Stimulated activated CD4-positive, alpha-beta T cell treated with anti-CD3 and anti-CD28 coated beads, Interleukin-2, amount 100 ng/mL, for 48 hours (primary cell): ENCODE measurements at regions not wholly inside any gene's neighbourhood (a gene's known extent, or its start where the extent isn't known, plus 50 kb on each side); places are given as distances from the start of the nearest gene placed in this dataset.
"Not testable (repeated sequence)": the region's sequence is repeated elsewhere in the genome, so short reads cannot be mapped to it uniquely, and the experiment has no call there.

Experiments used
- DNase-seq, 2 donors: peaks; one replicate each; pipeline ENCODE4 v3.0.0-alpha.2; 2020

DNA sequence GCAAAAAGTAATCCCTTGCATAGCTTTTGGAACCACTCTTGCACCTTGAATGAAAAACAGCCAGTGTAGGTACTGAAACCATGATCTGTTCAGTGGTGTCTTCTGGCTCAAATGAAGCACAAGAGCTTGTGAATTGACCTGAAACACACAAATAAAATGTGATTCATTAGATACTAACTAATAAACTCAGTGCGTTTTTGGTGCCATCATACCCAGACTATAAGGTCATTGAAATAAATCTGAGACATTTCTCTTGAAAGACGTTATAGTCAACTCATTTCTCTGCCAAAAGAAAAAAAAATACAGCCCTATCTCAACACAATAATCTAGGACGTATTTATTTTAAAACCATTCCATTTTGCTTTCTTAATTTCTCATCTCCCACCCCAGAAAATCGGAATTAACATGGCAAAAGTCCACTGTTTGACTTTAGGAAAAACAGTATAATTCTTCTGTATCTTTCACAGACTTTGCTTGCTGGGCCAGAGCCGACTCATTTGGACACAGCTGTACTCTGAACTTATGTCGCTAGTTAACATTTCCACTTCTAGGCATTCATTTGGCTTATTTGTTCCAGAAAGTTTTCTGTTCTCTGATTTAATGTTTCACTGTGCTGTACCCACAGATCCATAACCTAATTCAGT is 284.9 kb upstream of the TBL1XR1 start:
- DNase-seq: no peak

- no peak for DNase-seq
Observed at GRCh38 chr3:177483182-177483967, 286.1 kb upstream of the TBL1XR1 start.

GRCh38 chr3:177484206-177484605 is 286.9 kb upstream of the TBL1XR1 start:
- DNase-seq: no peak

- DNase-seq: no peak
Observed at GRCh38 chr3:177484926-177485325, 287.6 kb upstream of the TBL1XR1 start.

DNA sequence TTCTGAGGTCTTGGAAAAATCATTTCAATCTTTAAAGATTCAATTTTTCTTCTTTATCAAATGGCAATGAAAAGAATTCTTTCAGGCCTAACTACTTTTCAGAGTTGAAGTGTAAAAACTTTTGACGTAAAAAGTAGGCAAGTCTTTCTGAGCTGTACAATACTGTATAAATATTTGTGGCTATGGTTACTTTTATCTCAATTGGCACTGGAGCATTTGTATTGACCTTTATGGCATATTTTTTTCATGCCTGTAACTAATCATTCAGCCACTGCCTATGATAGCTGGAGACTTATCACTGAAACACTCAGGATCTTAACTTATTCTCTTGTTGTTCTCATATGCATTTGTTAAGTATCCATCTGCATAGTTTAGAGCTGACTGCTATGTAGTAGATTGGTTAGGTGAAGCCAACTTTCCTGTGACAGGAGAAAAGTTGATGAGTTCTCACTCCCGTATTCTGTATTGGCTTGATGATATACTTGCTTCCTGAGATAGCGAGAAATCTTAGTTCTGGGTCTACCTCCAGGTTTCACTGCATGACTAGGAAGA is 290.4 kb upstream of the TBL1XR1 start:
- no peak for DNase-seq

GRCh38 chr3:177488740-177489139 is 291.5 kb upstream of the TBL1XR1 start:
- DNase-seq: no peak

DNA sequence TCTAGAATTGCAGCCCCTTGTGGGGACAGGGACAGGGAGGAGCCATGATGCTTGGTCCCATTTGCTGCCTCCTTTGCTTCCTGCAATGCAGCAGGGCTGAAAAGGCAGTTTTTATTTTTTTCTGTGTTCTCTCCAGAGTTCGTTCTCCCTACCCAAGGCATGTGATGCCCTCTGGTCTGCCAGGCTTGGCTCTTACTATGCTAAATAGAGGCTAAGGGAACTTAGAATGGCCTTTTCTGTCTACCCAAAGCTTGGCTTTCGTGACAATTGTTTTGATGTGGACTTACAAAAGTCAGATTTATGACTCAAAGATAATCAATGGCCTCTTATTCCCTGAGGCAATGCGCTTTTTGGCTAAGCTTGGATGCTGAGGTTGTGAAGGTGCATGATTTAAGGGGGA is 293.3 kb upstream of the TBL1XR1 start:
- DNase-seq: no peak

DNA sequence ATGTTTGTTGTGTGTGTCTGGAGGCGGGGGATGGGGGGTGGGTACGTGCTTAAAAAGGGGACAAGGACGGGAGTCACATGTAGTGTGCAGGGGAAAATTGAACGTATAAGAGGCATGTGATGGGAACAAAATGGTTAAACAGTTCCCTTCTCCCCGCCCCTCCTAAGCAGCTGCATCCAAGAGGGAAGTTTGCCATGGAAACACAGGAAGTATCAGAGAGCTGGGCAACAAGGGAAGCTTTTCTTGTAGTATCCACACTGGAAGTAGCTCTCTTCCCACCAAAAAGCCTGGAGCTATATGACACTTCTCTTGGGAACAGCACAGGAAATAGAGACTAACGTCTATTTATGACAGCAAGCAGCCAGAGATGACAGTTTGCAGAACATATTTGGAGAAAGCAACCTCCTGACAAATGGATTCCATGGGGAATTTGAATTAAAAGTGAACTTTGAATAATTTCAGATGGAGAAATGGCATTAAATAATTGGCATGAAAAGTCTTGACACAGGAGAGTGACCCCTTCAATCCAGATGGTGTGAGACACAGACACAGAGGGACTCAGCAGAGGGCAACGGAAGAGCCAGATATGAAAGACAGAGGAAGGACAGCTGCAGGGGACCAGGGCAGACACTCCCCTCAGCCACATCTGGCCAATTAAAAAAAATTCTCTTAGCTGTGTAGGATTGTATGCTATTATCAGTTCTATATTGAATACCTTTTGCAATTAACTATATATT is 294.2 kb upstream of the TBL1XR1 start:
- DNase-seq: no peak

- DNase-seq: no peak
Observed at GRCh38 chr3:177493091-177493490, 295.8 kb upstream of the TBL1XR1 start.

- DNase-seq: no peak
Observed at GRCh38 chr3:177494216-177494615, 296.9 kb upstream of the TBL1XR1 start.

DNA sequence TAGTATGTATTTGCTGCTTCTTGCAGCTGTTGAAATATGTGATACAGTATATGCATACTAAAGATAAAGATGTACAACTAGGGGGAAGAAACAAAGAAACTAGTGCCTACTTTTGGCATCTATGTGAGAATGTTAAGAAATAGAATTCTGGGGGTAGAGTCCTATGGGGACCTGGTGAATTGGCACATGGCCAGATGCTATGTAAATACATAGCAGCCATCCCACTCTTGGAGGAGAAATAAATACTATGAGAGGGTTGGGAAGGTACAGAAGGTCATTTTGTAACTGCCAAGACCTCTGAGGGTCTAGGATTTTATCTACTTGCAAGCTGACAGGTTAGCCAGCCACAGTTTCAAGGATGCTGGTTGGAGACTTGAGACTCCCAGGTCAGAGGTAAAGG is 298.3 kb upstream of the TBL1XR1 start:
- DNase-seq: no peak

- no peak for DNase-seq
Observed at GRCh38 chr3:177498037-177498857, 301.0 kb upstream of the TBL1XR1 start.

DNA sequence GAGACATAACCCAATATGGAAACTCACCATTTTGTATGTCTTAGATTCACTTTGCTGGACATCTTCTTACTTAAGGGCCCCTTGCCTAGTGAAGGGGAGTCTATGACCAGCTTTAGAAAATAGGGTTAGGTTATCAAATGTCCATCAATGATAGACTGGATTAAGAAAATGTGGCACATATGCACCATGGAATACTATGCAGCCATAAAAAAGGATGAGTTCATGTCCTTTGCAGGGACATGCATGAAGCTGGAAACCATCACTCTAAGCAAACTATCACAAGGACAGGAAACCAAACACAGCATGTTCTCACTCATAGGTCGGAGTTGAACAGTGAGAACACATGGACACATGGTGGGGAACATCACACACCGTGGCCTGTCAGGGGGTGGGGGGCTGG is 301.8 kb upstream of the TBL1XR1 start:
- not testable (repeated sequence) for DNase-seq

DNA sequence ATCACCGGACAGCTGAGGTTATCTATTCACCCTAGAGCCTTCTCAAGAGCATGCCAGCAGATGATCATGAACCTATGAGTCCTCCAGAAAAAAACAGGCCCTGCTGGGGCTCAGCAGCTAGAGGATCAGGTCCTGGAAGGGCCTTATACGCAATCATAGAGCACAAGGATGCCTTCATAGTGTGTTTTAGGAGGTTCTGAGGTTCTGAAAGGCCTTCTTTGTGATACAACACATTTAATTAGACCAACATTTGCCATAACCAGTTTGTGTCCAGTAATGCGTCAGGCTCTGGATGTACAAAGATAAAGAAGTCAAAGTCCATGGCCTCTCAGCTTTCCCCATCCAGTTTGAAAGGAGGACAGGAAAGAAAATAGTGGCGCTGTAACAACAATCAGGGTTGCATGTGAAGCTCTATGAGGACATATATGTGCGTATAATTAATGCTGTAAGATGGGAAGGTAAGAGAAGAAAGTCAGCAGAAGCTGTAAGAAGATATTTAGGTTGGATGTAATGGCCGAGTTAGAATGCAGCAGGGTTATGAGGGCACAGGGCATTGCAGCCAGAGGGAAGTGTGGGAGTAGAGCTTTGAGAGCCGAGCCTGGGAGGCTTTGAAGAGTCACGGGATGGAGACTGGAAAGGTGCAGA is 302.6 kb upstream of the TBL1XR1 start:
- no peak for DNase-seq

DNA sequence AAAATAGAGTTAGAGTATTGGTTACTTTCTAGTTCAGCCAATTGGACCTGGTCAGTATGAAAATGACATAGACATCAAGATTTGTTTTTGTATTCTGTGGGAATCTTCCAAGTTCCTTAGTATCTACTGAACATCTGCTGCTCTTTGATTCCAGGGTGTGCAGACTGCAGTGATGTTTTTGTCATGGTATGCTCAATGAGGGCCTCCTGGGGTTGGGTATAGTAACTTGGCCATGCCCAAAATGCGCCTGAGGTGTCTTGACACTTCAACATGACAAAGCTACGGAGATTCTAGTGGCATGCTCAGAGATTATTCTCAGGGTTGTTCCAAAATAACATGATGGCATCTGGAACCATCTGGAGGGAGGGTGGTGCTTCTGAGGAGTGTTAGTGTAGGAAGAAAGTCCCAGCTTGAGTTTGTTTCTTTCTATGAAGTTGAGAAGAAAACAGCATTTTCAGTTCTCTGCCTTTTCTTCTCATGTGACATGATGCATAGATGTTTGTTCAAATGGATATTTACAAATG is 313.5 kb upstream of the TBL1XR1 start:
- DNase-seq: no peak

- no peak for DNase-seq
Observed at GRCh38 chr3:177512945-177513814, 315.9 kb upstream of the TBL1XR1 start.

DNA sequence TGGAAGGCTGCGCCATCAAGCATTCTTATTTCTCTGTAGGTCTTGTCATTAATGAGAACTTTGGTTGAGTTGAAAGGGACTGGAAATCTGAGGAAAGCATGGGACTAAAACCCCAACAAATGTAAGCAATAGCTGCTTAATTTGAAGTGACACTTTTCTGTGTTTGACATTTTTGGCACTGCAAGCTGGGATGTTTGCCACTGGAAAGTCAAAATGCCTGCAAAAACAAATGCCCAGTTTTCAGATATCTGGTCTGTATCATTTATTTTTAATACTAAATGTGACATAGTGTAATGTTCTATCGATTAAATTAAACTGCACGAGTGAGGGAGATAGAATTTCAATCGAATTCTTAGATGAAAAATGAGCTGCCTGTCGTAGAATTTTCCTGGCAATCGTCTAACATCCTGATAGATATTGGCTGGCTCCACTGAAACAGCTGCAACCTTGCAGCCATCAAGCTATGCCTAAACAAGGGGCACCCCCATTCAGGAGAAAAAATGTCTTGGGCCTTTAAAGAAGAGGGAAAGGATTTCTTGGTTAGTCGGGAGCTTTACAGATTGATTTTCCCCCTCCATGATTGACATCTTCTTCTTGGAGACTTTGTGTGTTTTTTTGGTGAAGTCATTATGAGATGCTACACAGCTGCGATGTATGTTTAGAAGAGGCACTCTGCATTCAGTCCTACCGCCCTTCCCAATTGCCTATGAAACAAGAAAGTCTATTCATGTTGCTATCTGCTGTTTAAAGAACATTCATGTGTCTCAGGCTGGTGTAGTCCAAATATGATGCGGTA is 316.7 kb upstream of the TBL1XR1 start:
- no peak for DNase-seq

- no peak for DNase-seq
Observed at GRCh38 chr3:177514611-177515499, 317.6 kb upstream of the TBL1XR1 start.

DNA sequence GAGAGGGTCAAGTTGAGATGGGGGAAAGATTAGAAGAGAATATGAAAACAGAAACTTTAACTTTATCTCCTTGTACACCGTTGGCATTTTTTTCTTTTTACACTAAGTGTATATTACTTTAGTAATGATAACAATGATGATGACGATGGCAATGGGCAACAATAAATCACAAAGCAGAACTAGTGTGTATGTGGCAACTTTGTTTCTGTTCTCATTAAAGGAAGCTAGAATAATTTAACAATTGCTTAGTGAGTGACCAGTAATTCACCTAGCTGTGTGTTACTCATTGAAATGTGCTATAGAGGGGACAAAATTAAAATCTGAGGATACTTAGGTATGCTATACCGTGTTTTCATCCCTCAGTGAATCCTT is 318.5 kb upstream of the TBL1XR1 start:
- no peak for DNase-seq
